Astrocyte of the hippocampus (primary cell): ENCODE measurements at regions not wholly inside any gene's neighbourhood (a gene's known extent, or its start where the extent isn't known, plus 50 kb on each side); places are given as distances from the start of the nearest gene placed in this dataset.
"Not testable (repeated sequence)": the region's sequence is repeated elsewhere in the genome, so short reads cannot be mapped to it uniquely, and the experiment has no call there.

Experiments
- DNase-seq: peaks from one replicate; pipeline ENCODE4 v3.0.0; 2011; ENCODE audit warnings: low read depth, low spot score

GRCh38 chr3:193118907-193119306 is 122.1 kb upstream of the PLAAT1 start:
- DNase-seq, result no peak

GRCh38 chr3:193119926-193120325 is 121.1 kb upstream of the PLAAT1 start:
- DNase-seq, result no peak

- no peak for DNase-seq
Observed at GRCh38 chr3:193124861-193125260, 116.2 kb upstream of the PLAAT1 start.

GRCh38 chr3:193129607-193130006 is 111.4 kb upstream of the PLAAT1 start:
- DNase-seq, result no peak

GRCh38 chr3:193130576-193130975 is 110.4 kb upstream of the PLAAT1 start:
- DNase-seq, result no peak

- DNase-seq, result no peak
Observed at GRCh38 chr3:193132241-193132640, 108.8 kb upstream of the PLAAT1 start.

- DNase-seq, result no peak
Observed at GRCh38 chr3:193132964-193133363, 108.1 kb upstream of the PLAAT1 start.

GRCh38 chr3:193134856-193135255 is 106.2 kb upstream of the PLAAT1 start:
- DNase-seq, result peak; percentile 90

GRCh38 chr3:193140381-193140780 is 100.6 kb upstream of the PLAAT1 start:
- DNase-seq, result peak; percentile 49

GRCh38 chr3:193145248-193145647 is 95.8 kb upstream of the PLAAT1 start:
- DNase-seq, result no peak

- DNase-seq, result no peak
Observed at GRCh38 chr3:193148688-193149473, 92.1 kb upstream of the PLAAT1 start.

- DNase-seq, result no peak
Observed at GRCh38 chr3:193149998-193150397, 91.0 kb upstream of the PLAAT1 start.

- not testable (repeated sequence) for DNase-seq
Observed at GRCh38 chr3:193155044-193155781, 85.8 kb upstream of the PLAAT1 start.

GRCh38 chr3:193157051-193157450 is 84.0 kb upstream of the PLAAT1 start:
- no peak for DNase-seq

GRCh38 chr3:193165431-193166120 is 75.4 kb upstream of the PLAAT1 start:
- DNase-seq, result no peak

GRCh38 chr3:193168931-193169330 is 72.1 kb upstream of the PLAAT1 start:
- DNase-seq, result no peak

GRCh38 chr3:193174140-193174539 is 66.9 kb upstream of the PLAAT1 start:
- DNase-seq, result no peak

- DNase-seq, result not testable (repeated sequence)
Observed at GRCh38 chr3:193179332-193180012, 61.5 kb upstream of the PLAAT1 start.

- DNase-seq, result no peak
Observed at GRCh38 chr3:193187070-193187722, 53.8 kb upstream of the PLAAT1 start.

- DNase-seq, result peak; percentile 53
Observed at GRCh38 chr3:193190146-193190786, 50.8 kb upstream of the PLAAT1 start.
